HUES6 (cell line): ENCODE measurements at regions not wholly inside any gene's neighbourhood (a gene's known extent, or its start where the extent isn't known, plus 50 kb on each side); places are given as distances from the start of the nearest gene placed in this dataset.
"Not testable (repeated sequence)": the region's sequence is repeated elsewhere in the genome, so short reads cannot be mapped to it uniquely, and the experiment has no call there.

Source experiments
- H3K27ac ChIP-seq: 2 replicates; pipeline ENCODE4 v1.7.0; 2013; ENCODE audit warnings: low read depth, mild to moderate bottlenecking, low read length, inconsistent platforms
- H3K27me3 ChIP-seq: 2 replicates; pipeline ENCODE4 v1.6.1; 2013; ENCODE audit warnings: low read length; ENCODE audit not compliant: control insufficient read depth, insufficient read depth
- H3K36me3 ChIP-seq: 2 replicates; pipeline ENCODE4 v1.6.1; 2013; ENCODE audit warnings: low read length; ENCODE audit not compliant: control insufficient read depth, insufficient read depth
- H3K4me1 ChIP-seq: 2 replicates; pipeline ENCODE4 v1.6.1; 2013; ENCODE audit warnings: low read length; ENCODE audit not compliant: control insufficient read depth, insufficient read depth
- H3K4me3 ChIP-seq: 2 replicates; pipeline ENCODE4 v1.5.1; 2013; ENCODE audit warnings: low read depth, low read length
- H3K9ac ChIP-seq: one replicate; pipeline ENCODE4 v1.6.1; 2013; ENCODE audit warnings: mild to moderate bottlenecking, low read length
- H3K9me3 ChIP-seq: 2 replicates; pipeline ENCODE4 v1.6.1; 2013; ENCODE audit warnings: low read depth, low read length; ENCODE audit not compliant: control insufficient read depth, insufficient read depth

DNA sequence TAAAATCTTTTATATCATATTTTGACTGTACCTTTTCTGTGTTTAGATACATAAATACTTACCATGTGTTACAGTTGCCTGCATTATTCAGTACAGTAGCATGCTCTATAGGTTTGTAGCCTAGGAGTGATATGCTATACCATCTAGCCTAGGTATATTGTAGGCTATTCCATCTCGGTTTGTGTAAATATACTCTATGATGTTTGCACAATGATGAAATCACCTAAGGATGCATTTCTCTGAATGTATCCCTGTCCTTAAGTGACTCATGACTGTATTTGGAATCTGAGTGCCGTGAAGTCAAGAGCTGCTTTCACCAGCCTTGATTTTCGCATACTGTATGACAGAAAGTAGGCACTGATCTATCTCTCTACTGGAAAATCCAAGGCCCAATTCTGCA lies 129.9 kb downstream of the UTRN start:
- no peak overlapping the region for H3K9ac ChIP-seq
- no peaks in the 10 kb centered on the region for H3K36me3 ChIP-seq
- H3K4me1 ChIP-seq: no peaks in the 10 kb centered on the region
- H3K4me3 ChIP-seq: no peak overlapping the region
- H3K9me3 ChIP-seq: no peaks in the 10 kb centered on the region
- H3K27ac ChIP-seq: no peak overlapping the region
- H3K27me3 ChIP-seq: no peaks in the 10 kb centered on the region

DNA sequence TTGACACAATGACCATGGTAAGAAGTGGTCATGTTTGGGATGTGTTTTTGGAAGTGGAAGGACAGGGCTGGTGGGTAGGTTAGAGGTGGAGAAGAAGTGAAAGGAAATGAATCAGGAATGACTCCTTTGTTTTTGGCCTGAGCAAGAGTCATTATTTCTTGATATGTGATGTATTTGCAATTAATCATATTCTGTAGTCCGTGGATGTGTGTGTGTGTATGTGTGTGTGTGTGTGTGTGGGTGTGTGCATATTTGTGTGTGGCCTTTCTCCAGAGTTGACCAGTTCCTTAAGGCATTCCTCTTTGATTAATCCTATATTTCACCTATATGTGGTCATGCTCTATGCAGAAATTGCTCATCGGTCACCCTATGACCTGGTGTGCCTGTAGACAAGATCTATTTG lies 130.7 kb downstream of the UTRN start:
- H3K4me3 ChIP-seq: no peak overlapping the region
- H3K27me3 ChIP-seq: no peaks in the 10 kb centered on the region
- H3K9ac ChIP-seq: no peak overlapping the region
- H3K36me3 ChIP-seq: no peaks in the 10 kb centered on the region
- H3K27ac ChIP-seq: no peak overlapping the region
- H3K4me1 ChIP-seq: no peaks in the 10 kb centered on the region
- H3K9me3 ChIP-seq: no peaks in the 10 kb centered on the region

DNA sequence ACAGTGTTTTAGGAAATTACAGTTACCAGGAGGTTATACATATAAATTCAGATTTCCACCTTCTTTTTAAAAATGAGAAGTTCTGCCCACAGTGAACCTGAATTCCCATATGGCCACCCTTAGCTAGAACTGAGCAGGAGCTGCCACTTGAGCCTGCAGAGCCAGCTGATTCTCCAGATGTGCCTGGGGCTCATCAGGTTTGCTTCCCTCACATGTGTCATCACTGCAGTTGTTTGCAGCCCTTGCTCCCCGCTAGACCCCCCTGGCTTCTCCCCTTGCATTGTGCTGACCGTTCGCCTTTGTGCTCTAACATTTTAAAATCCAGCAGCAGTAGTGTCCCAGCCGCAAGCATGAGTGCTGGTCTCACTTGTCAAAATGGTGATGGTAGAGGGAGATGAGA lies 131.1 kb downstream of the UTRN start:
- Histone ChIP-seq H3K27ac (no peak overlapping the region), H3K36me3 (no peaks in the 10 kb centered on the region), H3K4me3 (no peak overlapping the region)

DNA sequence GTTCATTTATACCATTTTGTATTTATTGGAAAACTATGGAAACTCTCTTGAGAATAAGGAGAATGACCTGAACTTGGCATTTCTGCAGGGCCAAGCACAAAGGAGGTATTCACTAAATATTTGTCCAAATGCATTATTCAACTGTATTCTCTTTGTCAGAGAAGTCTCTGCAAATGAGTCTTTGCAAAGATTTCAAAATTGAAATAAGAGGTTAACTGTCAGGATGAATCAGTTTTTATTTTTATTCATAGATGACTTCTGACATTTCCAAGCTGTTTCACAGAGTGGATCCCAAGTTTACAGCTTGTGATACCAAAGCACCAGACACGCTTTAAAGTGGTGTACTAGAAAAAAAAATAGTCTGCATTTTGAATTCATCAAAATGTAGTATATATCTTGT lies 131.6 kb downstream of the UTRN start:
- Histone ChIP-seq H3K27me3 (no peaks in the 10 kb centered on the region), H3K36me3 (0 out of 2 replicates have a peak, but pooled peaks cover under 1% of the 10 kb centered on the region), H3K9me3 (no peaks in the 10 kb centered on the region), H3K27ac (no peak overlapping the region), H3K9ac (no peak overlapping the region), H3K4me3 (no peak overlapping the region), H3K4me1 (no peaks in the 10 kb centered on the region)

More for the DNA sequence above, 131.1 kb downstream of the UTRN start:
- Histone ChIP-seq H3K9ac (no peak overlapping the region), H3K9me3 (no peaks in the 10 kb centered on the region), H3K4me1 (no peaks in the 10 kb centered on the region), H3K27me3 (no peaks in the 10 kb centered on the region)

DNA sequence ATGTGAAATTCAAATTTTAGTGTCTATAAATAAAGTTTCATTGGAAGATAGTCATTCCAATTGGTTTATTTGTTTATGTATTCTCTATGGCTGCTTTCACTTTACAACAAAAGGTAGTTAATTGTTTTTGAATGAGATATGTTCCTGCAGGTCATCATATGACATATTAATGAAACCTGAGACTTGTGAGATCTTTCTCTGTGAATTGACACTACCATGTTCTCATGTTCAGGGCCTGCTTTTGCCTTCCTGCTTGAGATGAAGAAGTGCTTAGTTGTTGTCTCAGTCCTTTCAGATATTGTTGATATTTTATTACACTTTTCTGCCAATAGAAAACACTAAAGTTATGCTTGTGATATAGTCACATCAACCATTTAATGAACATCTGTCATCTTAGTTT lies 132.5 kb downstream of the UTRN start:
- no peaks in the 10 kb centered on the region for H3K9me3 ChIP-seq
- peaks cover under 1% of the 10 kb centered on the region; the same call in 1 of the 2 replicates for H3K4me1 ChIP-seq
- H3K9ac ChIP-seq: no peak overlapping the region
- H3K36me3 ChIP-seq: 0 out of 2 replicates have a peak, but pooled peaks cover 4% of the 10 kb centered on the region
- H3K4me3 ChIP-seq: no peak overlapping the region
- H3K27me3 ChIP-seq: no peaks in the 10 kb centered on the region
- H3K27ac ChIP-seq: no peak overlapping the region

DNA sequence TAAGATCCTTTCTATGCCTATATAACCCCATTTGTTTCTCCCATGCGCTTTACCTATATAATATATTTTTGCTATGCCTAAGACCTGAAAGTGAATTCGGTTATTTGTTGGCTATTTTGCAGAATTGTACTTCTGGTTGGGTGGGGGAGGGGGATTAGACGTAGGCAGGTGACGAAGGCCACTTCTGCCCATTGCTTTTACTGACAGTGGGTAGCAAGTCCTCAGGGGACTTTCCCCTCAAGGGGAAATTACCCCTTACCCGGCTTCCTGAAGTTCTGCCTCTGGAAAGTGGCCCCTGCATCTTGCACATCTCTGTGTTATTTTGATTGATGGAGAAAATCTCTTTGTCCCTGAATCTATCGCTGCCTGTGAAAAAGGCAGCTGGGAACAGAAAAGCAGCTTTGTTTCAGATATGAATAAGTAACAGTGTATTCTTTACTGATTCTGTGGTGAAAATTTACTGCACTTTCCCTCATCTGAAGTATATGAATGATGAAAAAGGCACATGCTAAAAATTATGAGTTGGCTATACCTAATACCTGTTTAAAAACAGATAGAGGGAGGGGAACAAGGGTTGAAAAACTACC lies 133.9 kb downstream of the UTRN start:
- no peaks in the 10 kb centered on the region for H3K27me3 ChIP-seq
- no peak overlapping the region for H3K9ac ChIP-seq
- no peak overlapping the region for H3K4me3 ChIP-seq
- H3K36me3 ChIP-seq: peaks cover 11% of the 10 kb centered on the region; the same call in 1 of the 2 replicates
- H3K9me3 ChIP-seq: no peaks in the 10 kb centered on the region
- H3K4me1 ChIP-seq: peaks cover 9% of the 10 kb centered on the region; the same call in 1 of the 2 replicates
- no peak overlapping the region for H3K27ac ChIP-seq

DNA sequence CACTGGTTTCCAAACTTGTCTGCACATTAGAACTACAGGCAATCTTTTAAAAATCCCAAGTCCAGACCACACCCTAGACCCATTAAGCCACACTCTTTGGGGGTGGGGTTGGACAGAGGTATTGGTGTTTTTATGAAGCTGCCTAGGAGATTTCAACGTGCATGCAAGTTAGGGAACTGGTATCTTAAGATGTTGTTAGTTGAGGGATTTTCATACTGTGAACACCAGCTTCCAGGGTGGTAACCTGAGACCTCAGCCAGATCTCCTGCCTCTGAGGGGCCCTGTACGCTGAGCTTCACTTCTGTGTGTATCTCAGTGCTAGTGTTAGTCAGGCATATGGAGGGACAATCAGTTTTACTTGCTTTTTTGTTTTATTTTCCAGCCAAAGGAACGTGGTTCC lies 138.0 kb downstream of the UTRN start:
- H3K27ac ChIP-seq: no peak overlapping the region
- no peak overlapping the region for H3K9ac ChIP-seq
- no peak overlapping the region for H3K4me3 ChIP-seq
- H3K4me1 ChIP-seq: peaks cover 9% of the 10 kb centered on the region; the same call in 1 of the 2 replicates
- H3K27me3 ChIP-seq: no peaks in the 10 kb centered on the region
- H3K9me3 ChIP-seq: no peaks in the 10 kb centered on the region
- peaks cover 22% of the 10 kb centered on the region for H3K36me3 ChIP-seq

DNA sequence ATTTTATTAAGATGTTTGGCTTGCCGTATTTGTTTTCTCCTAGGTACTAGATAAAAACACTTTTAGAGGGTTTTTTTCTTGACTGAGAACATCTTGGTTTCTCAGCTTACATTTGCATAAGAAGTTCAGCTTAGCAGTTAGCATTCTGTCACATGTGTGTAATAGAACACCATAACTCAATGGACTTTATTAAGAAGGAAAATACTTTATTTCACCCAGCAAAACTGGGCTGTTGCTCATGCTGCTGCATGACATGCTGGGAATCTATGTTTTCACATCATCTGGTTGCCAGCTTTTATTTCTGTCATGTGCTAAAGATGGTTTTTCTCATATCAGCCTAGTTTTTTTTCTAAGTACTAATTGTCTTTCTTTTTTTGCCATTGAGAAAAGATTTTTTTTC lies 144.6 kb downstream of the UTRN start:
- Histone ChIP-seq H3K4me3 (no peak overlapping the region), H3K9me3 (0 out of 2 replicates have a peak, but pooled peaks cover 5% of the 10 kb centered on the region), H3K27me3 (no peaks in the 10 kb centered on the region), H3K36me3 (peaks cover 28% of the 10 kb centered on the region), H3K4me1 (no peaks in the 10 kb centered on the region), H3K27ac (no peak overlapping the region), H3K9ac (no peak overlapping the region)

DNA sequence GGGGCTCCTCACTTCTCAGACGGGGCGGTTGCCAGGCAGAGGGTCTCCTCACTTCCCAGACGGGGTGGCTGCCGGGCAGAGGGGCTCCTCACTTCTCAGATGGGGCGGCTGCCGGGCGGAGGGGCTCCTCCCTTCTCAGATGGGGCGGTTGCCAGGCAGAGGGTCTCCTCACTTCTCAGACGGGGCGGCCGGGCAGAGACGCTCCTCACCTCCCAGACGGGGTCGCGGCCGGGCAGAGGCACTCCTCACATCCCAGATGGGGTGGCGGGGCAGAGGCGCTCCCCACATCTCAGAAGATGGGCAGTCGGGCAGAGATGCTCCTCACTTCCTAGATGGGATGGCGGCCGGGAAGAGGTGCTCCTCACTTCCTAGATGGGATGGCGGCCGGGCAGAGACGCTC lies 148.3 kb downstream of the UTRN start:
- not testable (repeated sequence) for H3K4me1 ChIP-seq, H3K27me3 ChIP-seq, H3K27ac ChIP-seq, H3K9ac ChIP-seq, H3K4me3 ChIP-seq, H3K9me3 ChIP-seq
- H3K36me3 ChIP-seq: peaks cover 48% of the 10 kb centered on the region

DNA sequence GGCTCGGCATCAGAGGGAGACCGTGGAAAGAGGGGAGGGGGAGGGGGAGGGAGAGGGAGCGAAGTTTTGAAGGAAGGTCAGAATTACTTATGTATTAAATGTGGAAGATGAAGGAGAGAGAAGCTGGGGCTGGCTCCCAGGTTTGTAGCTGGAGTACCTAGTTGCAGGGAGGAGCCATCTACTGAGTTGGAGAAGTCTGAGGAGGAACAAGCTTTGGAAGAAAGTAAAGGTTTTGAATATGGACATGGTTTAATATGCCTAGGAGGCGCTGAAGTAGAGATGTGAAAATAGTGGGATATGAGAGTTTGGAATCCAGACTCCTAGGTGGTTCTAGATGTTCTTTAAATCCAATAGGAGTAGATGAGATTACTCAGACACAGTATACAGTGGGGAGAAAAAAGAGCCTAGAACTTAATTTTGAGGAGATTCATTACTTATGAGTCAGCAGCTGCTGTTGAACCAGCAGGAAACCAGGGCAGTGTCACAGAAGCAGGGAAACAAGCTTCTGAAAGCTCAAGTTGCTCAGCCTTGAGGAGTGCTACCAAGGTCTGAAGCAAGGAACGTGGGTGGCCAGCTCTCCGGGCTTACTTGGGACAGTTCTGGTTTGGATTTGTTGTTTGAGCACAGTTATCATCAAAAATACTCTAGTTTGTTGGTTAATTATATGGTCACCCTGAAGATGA lies 149.3 kb downstream of the UTRN start:
- peaks cover 56% of the 10 kb centered on the region for H3K36me3 ChIP-seq
- H3K4me1 ChIP-seq: no peaks in the 10 kb centered on the region
- no peak overlapping the region for H3K4me3 ChIP-seq
- H3K27me3 ChIP-seq: no peaks in the 10 kb centered on the region
- no peak overlapping the region for H3K27ac ChIP-seq
- peaks cover 9% of the 10 kb centered on the region; the same call in 1 of the 2 replicates for H3K9me3 ChIP-seq
- H3K9ac ChIP-seq: no peak overlapping the region

DNA sequence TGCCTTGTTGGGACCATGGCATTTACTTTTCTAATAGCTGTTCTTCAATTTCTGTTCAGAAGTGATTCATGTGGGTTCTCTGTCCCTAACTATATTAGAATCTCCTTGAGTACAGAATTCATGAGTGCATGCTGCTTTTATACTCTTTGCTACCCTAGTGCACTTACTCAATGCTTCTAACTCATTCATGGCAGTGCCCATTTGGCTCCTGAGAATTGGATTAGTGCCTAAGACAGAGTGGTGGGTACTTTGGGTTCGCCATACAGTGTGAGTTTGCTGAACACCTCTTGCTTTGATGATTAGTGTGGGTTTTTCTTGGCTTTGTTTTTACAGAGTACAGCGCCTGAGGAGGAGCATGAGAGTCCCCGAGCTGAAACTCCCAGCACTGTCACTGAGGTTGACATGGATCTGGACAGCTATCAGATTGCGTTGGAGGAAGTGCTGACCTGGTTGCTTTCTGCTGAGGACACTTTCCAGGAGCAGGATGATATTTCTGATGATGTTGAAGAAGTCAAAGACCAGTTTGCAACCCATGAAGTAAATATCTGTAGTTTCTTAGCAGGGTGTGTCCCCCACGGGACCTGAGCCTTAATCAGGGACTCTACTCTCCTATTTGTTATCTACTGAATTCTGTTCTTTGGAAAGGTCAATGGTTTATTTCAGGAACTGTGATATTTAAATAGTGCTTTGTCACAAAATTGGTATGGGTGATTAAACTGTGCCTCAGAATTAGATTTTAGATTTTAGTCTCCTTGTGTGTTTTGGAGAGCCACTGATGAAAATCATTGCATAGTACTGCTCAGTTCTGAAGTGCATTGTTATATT lies 150.7 kb downstream of the UTRN start:
- Histone ChIP-seq H3K4me1 (no peaks in the 10 kb centered on the region), H3K36me3 (peaks cover 60% of the 10 kb centered on the region), H3K27ac (no peak overlapping the region), H3K4me3 (no peak overlapping the region), H3K27me3 (no peaks in the 10 kb centered on the region), H3K9me3 (peaks cover 18% of the 10 kb centered on the region), H3K9ac (no peak overlapping the region)
